Colonic mucosa (tissue), 4 donors: ENCODE measurements at regions not wholly inside any gene's neighbourhood (a gene's known extent, or its start where the extent isn't known, plus 50 kb on each side); places are given as distances from the start of the nearest gene placed in this dataset.

Experiments
- DNase-seq: peaks from one replicate; pipeline ENCODE4 v3.0.0-alpha.2; 2020
- H3K27ac ChIP-seq: fragments of 200-600 bp; one replicate; pipeline ENCODE4 v1.8.0; 2021
- H3K27me3 ChIP-seq: fragments of 200-600 bp; one replicate; pipeline ENCODE4 v1.8.0; 2021
- H3K36me3 ChIP-seq: fragments of 200-600 bp; one replicate; pipeline ENCODE4 v1.8.0; 2021
- H3K4me1 ChIP-seq: fragments of 200-600 bp; one replicate; pipeline ENCODE4 v1.8.0; 2021; ENCODE audit warnings: mild to moderate bottlenecking
- H3K4me3 ChIP-seq: fragments of 200-600 bp; one replicate; pipeline ENCODE4 v1.8.0; 2021
- H3K9ac ChIP-seq, 2 donors: one replicate each; pipeline ENCODE4 v1.7.0; 2013; ENCODE audit warnings: control low read depth in 2 of 2, low read depth in 2 of 2, low read length in 2 of 2
- H3K9me3 ChIP-seq: fragments of 200-600 bp; one replicate; pipeline ENCODE4 v1.8.0; 2021
- intact Hi-C: fragments of 100-400 bp; cut with DNase I; formaldehyde crosslinking; loops from one replicate; pipeline ENCODE4 v1.14.1; 2022
- TF ChIP-seq, protein P1 (sequence below): fragments of 200-600 bp; IDR thresholded peaks from one replicate; pipeline ENCODE4 v1.8.0; 2022; ENCODE audit warnings: antibody characterized with exemption, mild to moderate bottlenecking
- donor health status: healthy.
- donor health status: DM: no; HTN: no; CAD: no.
- donor health status: DM: no; HTN: no; CAD: no.

DNA sequence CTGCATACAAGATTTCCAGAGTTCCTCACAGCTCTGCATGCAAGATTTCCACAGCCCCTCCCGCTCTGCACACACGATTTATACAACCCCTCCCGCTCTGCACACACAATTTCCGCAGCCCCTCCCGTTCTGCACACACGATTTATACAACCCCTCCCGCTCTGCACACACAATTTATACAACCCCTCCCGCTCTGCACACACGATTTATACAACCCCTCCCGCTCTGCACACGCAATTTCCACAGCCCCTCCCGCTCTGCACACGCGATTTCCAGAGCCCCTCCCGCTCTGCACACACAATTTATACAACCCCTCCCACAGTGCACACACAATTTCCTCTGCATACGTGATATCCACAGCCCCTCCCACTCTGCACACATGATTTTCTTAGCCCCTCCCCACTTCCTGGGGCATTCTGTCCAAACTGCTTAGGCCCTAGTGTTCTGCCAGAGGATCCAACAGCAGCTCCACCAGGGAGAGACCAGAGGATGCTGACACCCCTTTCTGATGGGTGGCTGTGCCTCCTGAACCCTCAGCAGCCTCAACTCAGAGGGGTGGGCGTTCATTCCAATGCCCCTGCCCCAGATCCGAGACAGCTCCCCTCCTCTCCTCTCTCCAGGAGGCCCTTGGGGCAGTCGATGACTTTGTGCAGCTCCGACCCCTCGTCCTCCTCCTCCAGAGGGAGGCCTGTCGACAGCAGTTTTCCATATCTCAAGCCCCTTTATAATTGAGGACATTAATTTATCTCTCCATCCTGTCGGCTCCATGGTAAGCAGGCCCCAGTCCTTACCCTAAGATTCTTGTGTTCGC lies 671.7 kb downstream of the BRD1 start:
- Histone ChIP-seq H3K27me3 (no peaks in the 10 kb centered on the region), H3K27ac (no peak overlapping the region), H3K4me1 (no peaks in the 10 kb centered on the region), H3K4me3 (no peak overlapping the region), H3K36me3 (no peaks in the 10 kb centered on the region), H3K9me3 (no peaks in the 10 kb centered on the region), H3K9ac (no peak overlapping the region)
- DNase-seq, result no peak
- TF ChIP-seq, protein P1, sequence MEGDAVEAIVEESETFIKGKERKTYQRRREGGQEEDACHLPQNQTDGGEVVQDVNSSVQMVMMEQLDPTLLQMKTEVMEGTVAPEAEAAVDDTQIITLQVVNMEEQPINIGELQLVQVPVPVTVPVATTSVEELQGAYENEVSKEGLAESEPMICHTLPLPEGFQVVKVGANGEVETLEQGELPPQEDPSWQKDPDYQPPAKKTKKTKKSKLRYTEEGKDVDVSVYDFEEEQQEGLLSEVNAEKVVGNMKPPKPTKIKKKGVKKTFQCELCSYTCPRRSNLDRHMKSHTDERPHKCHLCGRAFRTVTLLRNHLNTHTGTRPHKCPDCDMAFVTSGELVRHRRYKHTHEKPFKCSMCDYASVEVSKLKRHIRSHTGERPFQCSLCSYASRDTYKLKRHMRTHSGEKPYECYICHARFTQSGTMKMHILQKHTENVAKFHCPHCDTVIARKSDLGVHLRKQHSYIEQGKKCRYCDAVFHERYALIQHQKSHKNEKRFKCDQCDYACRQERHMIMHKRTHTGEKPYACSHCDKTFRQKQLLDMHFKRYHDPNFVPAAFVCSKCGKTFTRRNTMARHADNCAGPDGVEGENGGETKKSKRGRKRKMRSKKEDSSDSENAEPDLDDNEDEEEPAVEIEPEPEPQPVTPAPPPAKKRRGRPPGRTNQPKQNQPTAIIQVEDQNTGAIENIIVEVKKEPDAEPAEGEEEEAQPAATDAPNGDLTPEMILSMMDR, result no peak
- intact Hi-C loops, result no loop called here

DNA sequence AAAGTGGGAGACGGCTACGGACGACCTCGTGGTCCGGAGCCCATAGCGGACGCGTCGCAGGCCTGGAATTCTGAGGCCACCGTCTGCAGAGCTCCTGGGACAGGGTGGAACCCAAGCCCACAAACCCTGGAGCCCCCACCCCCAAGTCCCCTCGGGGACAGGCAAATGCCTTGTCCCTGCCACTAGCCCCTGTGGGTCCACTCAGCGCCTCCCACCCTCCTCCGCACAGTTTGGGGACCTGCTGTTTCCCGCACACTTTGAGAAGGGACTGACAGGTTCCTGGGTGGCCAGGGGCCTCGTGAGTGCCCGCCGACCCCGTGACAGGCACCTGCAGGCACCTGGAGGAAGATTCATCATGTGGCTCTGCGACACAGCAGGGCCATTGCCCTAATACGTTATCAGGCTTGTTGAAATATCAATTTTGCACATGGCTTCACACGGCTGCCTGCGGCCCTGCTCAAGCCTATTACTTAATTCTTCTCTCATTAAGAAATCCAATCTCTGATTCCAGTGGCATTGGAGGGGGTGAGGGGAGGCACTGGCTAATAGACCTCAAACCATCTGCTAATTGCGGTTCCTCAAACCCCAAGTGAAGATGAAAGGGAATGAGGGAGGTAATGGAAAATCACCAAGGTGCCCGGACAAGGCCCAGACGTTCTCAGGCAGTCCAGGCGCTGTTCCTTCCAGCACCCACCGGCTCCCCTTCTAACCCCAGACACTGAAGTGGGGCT lies 672.5 kb downstream of the BRD1 start:
- H3K36me3 ChIP-seq, result no peaks in the 10 kb centered on the region
- intact Hi-C loops, result no loop called here
- no peak overlapping the region for H3K9ac ChIP-seq
- no peak for DNase-seq
- no peaks in the 10 kb centered on the region for H3K9me3 ChIP-seq
- no peaks in the 10 kb centered on the region for H3K4me1 ChIP-seq
- no peak overlapping the region for H3K27ac ChIP-seq
- TF ChIP-seq, protein P1, result no peak
- no peaks in the 10 kb centered on the region for H3K27me3 ChIP-seq
- no peak overlapping the region for H3K4me3 ChIP-seq

- Histone ChIP-seq H3K27me3 (no peaks in the 10 kb centered on the region), H3K4me1 (no peaks in the 10 kb centered on the region), H3K27ac (no peak overlapping the region), H3K9ac (no peak overlapping the region), H3K9me3 (no peaks in the 10 kb centered on the region), H3K36me3 (no peaks in the 10 kb centered on the region), H3K4me3 (no peak overlapping the region)
- intact Hi-C loops, result no loop called here
- TF ChIP-seq, protein P1, result no peak
- no peak for DNase-seq
Measured at GRCh38 chr22:49154433-49154832, 673.2 kb downstream of the BRD1 start.

DNA sequence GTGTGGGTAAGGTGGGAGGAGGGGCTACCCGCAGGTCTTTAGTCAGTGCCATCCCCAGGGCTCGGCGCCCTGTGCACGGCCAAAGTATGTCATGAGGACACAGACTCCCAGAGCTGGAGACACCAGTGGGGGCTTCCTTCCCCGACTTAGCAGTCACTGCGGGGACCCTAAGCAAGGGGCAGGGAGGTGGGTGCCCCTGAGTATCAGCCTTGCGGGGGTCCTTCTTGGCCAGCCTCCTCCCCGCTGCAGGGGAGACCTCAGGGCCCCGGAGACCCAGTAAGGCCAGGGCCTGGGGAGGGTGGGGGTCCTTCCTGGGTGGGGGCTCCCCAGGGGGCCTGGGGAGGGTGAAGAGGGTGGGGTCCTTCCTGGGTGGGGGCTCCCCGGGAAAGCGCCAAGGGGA lies 673.8 kb downstream of the BRD1 start:
- H3K9me3 ChIP-seq, result no peaks in the 10 kb centered on the region
- no peak overlapping the region for H3K4me3 ChIP-seq
- no peaks in the 10 kb centered on the region for H3K4me1 ChIP-seq
- H3K27ac ChIP-seq, result no peak overlapping the region
- TF ChIP-seq, protein P1, result no peak
- intact Hi-C loops, result no loop called here
- no peaks in the 10 kb centered on the region for H3K36me3 ChIP-seq
- DNase-seq, result no peak
- no peak overlapping the region for H3K9ac ChIP-seq
- no peaks in the 10 kb centered on the region for H3K27me3 ChIP-seq

DNA sequence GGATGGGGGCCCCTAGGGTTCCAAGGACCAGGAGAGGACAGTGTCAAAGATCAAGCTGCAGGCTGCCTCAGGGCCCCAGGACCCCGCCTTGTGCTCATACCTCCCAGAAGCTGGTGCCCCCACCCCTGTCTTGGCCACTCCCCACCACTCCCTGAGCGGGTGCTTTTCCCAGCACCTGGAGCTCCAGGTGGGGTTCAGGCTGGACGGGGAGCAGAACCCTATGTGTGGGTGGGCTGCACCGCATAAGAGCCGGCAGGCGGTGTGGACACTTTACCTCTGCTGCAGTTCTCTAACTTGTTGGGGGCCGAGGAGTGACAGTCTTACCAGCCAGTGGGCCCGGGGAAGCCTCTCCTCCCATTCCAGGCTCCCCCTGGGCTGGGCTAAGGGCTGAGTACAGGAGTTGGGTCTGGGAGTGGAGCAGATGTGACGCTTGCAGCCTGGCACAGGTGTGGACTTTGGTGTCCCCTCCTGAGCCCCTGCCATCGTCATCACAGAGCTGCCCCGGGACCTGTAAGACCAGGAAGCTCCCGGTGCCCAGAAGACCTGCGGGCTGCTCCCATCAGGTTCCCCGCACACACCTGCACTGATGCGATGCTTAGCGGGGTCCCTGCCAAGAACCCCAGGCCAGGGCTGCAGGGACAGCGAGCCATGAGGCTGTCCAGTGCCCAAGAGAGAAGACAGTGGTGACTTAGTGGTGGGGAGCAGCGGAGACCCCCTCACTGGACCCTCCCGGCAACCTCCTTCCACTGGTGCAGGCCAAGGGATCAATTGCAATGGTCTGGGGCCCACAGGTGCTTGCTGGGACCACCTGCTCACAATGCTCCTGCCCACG lies 674.5 kb downstream of the BRD1 start:
- intact Hi-C loops, result no loop called here
- Histone ChIP-seq H3K9ac (no peak overlapping the region), H3K9me3 (no peaks in the 10 kb centered on the region), H3K27me3 (no peaks in the 10 kb centered on the region), H3K4me3 (no peak overlapping the region), H3K27ac (no peak overlapping the region), H3K36me3 (no peaks in the 10 kb centered on the region), H3K4me1 (no peaks in the 10 kb centered on the region)
- TF ChIP-seq, protein P1, result no peak
- DNase-seq, result no peak
